Fibroblast of villous mesenchyme (primary cell): ENCODE measurements at regions not wholly inside any gene's neighbourhood (a gene's known extent, or its start where the extent isn't known, plus 50 kb on each side); places are given as distances from the start of the nearest gene placed in this dataset.
"Not testable (repeated sequence)": the region's sequence is repeated elsewhere in the genome, so short reads cannot be mapped to it uniquely, and the experiment has no call there.

ENCODE experiments used
- DNase-seq: peaks from one replicate; pipeline ENCODE4 v3.0.0-alpha.2; 2010; ENCODE audit warnings: low read depth
- H3K4me3 ChIP-seq: 2 replicates; pipeline ENCODE4 v1.5.1; 2011; ENCODE audit warnings: low read depth, mild to moderate bottlenecking, low read length
- TF ChIP-seq, protein P1 (sequence below): IDR thresholded peaks from 2 replicates; pipeline ENCODE4 v1.5.1; 2012; ENCODE audit warnings: low read depth, mild to moderate bottlenecking, low read length; ENCODE audit not compliant: insufficient read depth

DNA sequence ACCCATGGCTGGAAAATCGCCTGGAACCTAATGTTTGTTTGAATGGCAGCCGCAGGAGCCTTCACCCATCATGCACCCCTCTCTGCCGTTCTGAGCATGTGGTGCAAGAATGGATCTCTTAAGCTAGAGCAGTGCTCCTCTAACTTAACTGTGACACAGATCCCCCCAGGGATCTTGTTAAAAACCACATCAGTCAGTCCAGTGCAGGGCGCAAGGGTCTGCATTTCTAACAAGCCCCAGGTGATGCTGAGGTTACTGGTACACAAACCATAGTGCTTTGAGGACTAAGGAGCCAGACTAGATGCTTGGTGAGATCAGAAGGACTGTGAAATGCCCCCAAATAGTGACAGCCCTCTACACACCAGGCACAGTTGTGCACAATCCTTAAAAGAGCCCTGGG is 87.1 kb upstream of the KCTD1 start:
- no peak overlapping the region for H3K4me3 ChIP-seq
- no peak for DNase-seq
- TF ChIP-seq, protein P1, sequence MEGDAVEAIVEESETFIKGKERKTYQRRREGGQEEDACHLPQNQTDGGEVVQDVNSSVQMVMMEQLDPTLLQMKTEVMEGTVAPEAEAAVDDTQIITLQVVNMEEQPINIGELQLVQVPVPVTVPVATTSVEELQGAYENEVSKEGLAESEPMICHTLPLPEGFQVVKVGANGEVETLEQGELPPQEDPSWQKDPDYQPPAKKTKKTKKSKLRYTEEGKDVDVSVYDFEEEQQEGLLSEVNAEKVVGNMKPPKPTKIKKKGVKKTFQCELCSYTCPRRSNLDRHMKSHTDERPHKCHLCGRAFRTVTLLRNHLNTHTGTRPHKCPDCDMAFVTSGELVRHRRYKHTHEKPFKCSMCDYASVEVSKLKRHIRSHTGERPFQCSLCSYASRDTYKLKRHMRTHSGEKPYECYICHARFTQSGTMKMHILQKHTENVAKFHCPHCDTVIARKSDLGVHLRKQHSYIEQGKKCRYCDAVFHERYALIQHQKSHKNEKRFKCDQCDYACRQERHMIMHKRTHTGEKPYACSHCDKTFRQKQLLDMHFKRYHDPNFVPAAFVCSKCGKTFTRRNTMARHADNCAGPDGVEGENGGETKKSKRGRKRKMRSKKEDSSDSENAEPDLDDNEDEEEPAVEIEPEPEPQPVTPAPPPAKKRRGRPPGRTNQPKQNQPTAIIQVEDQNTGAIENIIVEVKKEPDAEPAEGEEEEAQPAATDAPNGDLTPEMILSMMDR = no peak

DNA sequence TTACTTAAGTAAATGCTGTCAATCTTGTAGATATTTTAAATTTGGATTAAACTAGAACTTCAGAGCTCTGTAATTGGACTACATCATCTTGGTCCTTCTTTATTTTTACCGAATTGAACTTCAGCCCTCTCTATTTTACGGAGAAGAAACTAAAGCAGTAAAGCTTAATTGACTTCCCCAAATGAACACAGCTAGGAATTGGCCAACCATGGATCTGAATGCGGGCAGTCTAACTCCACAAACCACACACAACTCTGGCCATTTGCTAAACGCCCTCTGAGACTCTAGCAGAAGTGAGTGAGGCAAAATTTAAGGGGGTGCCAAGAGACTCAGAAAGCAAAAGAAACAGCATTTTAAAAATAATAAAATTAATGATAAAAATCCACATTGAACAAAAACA is 86.3 kb upstream of the KCTD1 start:
- H3K4me3 ChIP-seq = no peak overlapping the region
- TF ChIP-seq, protein P1 = no peak
- DNase-seq = no peak

DNA sequence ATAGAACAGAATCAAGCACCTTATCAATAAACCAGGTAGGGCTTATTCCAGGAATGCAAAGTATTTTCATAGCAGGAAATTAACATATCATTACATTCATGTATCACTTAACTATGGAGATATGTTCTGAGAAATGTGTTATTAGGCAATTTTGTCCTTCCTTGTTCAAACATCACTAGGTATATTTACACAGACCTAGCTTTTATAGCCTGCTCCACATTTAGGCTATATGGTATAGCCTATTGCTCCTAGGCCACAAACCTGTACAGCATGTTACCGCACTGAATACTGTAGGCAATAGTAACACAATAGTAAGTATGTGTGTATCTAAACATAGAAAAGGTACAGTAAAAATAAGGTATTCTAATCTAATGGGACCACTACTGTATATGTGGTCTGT is 82.8 kb upstream of the KCTD1 start:
- TF ChIP-seq, protein P1 = no peak
- H3K4me3 ChIP-seq = no peak overlapping the region
- DNase-seq = no peak

DNA sequence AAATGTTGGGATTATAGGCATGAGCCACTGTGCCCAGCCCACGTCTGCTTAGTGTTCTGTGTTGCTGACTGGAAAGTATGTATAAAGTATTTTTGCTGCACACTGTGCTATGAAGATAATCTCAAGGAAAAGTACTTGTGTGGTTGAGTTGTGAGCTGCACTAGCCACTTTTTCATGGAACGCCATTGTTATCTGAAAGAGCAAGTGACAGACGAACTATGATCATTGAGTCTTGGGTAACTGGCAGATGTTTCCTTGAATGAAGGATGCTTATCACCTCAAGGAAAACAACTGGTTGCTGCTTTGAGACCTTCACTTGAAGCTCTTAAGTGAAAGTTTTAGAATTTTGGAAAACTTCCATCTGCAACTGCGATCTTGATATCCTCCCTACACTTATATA is 82.2 kb upstream of the KCTD1 start:
- H3K4me3 ChIP-seq = no peak overlapping the region
- DNase-seq = no peak
- TF ChIP-seq, protein P1 = no peak

DNA sequence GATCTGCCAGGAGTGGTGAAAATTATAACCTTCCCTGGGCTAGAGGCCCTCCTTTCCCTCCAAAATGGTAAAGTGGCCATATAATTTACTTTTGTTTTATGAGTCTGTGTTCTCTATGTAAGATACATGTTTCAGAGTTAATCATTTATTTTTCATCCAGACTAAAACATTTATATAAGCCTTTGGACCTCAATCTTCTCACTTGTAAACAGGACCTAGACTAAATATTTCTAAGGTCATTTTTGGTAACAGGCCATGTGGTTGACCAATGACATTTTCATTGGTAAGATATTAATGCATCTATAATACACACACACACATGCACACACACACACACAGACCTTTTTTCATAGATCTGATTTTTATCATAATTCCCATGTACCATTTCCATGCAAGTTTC is 79.7 kb upstream of the KCTD1 start:
- H3K4me3 ChIP-seq = no peak overlapping the region
- TF ChIP-seq, protein P1 = no peak
- DNase-seq = no peak

DNA sequence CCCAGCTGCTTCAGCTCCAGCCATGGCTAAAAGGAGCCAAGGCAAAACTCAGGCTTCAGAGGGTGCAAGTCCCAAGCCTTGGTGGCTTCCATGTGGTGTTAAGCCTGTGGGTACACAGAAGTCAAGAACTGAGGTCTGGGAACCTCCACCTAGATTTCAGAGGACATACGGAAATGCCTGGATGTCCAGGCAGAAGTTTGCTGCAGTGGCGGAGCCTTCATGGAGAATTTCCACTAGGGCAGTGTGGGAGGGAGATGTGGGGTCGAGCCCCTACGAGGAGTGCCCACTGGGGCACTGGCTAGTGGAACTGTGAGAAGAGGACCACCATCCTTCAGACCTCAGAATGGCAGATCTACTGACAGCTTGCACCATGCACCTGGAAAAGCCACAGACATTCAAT is 76.1 kb upstream of the KCTD1 start:
- DNase-seq = no peak
- no peak overlapping the region for H3K4me3 ChIP-seq
- TF ChIP-seq, protein P1 = no peak

DNA sequence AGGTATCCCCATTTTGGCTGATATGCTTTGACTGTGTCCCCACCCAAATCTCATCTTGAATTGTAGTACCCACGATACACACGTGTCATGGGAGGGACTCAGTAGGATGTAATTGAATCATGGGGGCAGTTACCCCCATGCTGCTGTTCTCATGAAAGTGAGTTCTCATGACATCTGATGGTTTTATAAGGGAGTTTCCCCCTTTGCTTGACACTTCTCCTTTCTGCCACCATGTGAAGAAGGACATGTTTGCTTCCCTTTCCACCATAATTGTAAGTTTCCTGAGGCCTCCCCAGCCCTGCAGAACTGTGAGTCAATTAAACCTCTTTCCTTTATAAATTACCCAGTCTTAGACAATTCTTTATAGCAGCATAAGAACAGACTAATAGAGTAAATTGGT is 75.0 kb upstream of the KCTD1 start:
- DNase-seq = not testable (repeated sequence)

More for the DNA sequence above, 75.0 kb upstream of the KCTD1 start:
- H3K4me3 ChIP-seq = not testable (repeated sequence)
